GM18519 (cell line): ENCODE measurements at regions not wholly inside any gene's neighbourhood (a gene's known extent, or its start where the extent isn't known, plus 50 kb on each side); places are given as distances from the start of the nearest gene placed in this dataset.

Experiments
- ATAC-seq: cut with Tn5 transposase; IDR thresholded peaks from one replicate; pipeline ENCODE4 v1.9.1; 2021; ENCODE audit warnings: mild to moderate bottlenecking, moderate library complexity; ENCODE audit not compliant: unreplicated experiment, low FRiP score

DNA sequence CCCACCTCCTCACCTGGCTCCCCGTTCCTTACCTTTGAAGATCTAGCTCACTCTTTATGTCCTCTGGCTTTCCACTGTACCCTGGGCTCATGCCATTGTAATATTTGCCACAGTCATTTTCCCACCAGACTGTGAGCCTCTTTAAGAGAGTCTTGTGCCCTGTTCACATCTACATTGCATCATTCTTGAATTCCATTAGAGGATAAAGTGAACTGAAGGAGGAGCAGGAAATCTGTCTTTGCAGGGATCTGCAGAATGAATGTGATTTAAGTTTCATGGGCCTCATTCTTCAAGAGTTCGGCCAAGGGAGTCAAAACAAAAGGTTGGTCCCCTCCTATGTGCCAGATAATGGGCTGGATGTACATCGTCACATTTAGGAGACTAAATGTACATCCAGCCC, 272.6 kb upstream of the CITED2 start:
- ATAC-seq = no peak

GRCh38 chr6:139644821-139645220, 270.4 kb upstream of the CITED2 start:
- ATAC-seq = no peak

GRCh38 chr6:139643986-139644385, 269.5 kb upstream of the CITED2 start:
- no peak for ATAC-seq

- ATAC-seq = no peak
These were observed 267.9 kb upstream of the CITED2 start for GRCh38 chr6:139642346-139642745.

- ATAC-seq = no peak
These were observed 266.9 kb upstream of the CITED2 start for GRCh38 chr6:139641376-139641775.

GRCh38 chr6:139640921-139641320, 266.5 kb upstream of the CITED2 start:
- no peak for ATAC-seq

DNA sequence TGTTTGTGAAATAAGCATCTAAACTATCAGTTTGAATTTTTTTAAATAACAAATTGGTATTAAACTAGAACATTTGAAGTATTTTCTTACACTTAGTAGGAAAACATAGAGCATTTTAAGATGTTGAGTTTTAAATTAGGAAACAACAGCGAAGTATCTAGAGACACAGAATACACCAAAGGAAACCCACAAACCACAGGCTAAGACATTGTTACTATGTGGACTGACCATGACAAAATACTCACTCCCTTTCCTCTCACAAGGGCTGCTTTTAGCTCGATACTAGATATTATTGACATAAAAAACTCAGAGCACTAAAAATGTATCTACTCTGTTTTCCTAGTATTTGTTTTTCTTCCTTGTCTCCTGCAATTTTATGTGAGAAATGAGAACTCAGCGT, 266.0 kb upstream of the CITED2 start:
- peak; percentile 95 for ATAC-seq

DNA sequence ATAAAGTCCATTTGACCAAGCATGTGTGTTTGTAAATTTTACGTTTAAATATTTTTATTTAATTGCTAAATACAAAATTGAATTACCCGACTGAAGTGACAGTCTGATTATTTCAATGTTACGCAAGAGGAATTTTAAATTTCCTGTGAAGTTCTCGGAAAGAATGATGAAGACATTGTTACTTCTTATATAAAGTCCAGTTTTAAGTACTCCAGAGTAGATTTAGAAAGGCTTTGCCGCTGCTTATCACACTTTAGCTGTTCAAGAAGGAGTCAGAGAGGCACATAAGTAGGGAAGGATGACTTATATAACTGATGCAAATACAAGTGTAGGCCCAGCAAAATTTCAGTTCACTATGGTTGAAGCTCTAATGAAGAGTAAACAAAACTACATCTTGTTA, 265.1 kb upstream of the CITED2 start:
- ATAC-seq = no peak

DNA sequence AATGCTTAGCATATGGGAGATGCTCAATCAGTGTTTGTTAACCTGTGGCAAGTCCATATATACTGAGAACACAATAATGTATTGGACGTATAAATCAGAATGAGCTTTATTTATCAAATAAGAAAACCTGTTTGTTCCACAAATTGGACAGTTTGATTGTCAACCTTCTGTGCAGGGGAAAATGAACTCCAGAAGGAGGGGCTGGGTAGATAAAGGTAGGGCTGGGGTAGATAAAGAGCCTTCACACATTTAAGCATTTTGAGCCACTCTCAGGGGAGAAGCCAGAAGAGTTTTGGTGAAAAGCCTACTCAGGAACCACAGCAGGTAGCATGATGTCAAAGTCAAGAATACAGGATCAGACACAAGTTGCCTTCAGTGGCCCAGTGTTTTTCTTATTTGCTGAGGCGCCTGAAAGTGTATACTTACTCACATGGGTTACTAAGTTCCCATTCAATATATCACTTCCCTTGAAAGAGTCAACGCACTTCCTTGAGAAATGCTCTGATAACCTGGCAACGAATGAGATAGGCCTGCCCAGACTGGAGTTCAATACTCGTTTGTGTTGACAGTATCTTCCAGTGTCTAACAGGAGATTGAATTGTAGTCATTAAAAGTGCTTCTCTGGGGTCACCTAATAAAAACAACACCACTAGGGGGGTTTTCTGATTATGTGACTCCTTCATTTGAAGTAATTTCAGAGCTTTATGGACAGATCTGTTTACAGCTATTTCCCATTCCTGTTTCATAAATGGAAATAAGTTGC, 263.9 kb upstream of the CITED2 start:
- no peak for ATAC-seq

DNA sequence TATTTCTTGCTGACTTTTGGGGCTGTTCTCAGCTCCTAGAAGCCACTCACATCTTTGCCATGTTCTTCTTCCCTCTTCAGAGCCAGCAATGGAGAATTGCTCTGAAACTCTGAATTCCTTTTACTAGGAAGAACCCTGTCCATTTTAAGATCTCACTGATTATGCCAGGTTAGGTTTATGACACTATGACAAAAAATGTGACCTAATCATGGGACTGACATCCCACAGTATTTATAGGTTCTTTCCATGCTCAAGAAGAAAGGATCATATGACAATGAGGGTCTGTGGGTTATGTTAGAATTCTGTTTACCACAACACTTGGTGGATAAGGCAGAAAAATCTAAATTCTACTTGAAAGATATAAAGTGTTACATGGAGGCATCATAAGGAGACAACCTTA, 263.3 kb upstream of the CITED2 start:
- no peak for ATAC-seq

DNA sequence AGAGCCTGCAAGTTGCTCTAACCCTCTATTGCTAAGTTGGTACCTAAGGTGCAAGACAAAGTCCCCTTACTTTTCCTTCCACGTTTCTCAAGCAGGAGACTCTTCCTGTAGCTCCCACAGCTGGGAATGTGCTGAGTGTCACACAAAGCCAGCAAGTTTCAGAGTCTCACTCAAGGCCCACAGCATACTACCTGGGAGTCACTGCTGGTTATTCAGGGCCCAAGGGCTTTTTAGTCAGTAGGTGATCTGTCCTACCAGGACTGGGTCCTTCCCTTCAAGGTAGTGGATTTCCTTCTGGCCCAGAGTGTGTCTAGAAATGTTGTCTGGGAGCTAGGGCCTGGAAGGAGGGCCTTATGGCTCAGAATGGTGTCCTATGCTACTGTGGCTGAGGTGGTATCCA, 261.9 kb upstream of the CITED2 start:
- no peak for ATAC-seq

GRCh38 chr6:139635401-139636130, 261.1 kb upstream of the CITED2 start:
- ATAC-seq = no peak

DNA sequence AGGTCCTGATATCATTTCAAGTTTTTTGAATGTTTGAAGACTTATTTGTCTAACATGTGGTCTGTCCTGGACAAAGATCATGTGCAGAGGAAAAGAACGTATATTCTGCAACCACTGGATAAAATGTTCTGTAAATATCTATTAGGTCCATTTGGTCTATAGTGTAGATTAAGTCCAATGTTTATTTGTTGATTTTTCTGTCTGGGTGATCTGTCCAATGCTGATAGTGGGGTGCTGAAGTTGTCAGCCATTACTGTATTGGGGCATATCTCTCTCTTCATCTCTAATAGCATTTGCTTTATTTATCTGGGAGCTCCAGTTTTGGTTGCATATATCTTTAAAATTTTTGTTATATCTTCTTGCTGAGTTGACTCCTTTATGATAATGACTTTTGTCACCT, 258.4 kb upstream of the CITED2 start:
- ATAC-seq = no peak

DNA sequence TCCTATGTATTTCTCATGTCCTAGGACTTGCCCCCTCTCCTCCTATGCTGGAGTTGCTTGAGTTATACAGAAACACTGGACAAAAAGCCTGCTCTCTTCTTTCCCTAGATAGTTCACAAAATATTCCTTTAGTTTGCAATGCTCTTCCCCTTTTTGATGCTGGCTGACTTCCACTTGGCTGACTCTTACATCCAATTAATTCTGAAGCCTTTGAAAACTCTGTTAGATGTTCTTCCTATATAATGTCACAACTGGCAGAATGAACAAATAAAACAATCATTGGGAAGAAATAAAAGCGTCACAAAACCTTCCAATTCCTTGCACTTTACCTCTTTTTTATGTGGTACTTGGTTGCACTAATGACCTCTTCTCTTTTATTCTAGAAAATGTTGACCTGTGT, 253.8 kb upstream of the CITED2 start:
- ATAC-seq = no peak

DNA sequence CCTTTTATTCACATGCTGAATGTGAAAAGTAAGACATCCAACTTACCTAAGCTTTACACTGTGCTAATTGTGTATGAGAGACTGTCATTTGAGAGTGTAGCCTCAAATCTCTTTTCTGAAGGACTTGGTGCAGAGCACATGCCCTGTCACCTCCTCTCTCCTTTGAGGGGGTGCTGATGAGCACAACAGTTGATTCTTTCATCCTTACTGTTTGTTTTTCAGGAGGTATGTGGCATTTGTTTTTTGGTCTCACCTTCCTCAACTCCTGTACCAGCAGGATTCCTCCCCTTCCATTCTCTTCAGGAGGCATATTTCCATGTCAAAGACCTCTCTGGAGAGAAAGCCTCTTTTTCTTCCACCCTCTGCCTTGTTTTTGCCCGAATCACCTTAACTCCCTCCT, 252.6 kb upstream of the CITED2 start:
- no peak for ATAC-seq

DNA sequence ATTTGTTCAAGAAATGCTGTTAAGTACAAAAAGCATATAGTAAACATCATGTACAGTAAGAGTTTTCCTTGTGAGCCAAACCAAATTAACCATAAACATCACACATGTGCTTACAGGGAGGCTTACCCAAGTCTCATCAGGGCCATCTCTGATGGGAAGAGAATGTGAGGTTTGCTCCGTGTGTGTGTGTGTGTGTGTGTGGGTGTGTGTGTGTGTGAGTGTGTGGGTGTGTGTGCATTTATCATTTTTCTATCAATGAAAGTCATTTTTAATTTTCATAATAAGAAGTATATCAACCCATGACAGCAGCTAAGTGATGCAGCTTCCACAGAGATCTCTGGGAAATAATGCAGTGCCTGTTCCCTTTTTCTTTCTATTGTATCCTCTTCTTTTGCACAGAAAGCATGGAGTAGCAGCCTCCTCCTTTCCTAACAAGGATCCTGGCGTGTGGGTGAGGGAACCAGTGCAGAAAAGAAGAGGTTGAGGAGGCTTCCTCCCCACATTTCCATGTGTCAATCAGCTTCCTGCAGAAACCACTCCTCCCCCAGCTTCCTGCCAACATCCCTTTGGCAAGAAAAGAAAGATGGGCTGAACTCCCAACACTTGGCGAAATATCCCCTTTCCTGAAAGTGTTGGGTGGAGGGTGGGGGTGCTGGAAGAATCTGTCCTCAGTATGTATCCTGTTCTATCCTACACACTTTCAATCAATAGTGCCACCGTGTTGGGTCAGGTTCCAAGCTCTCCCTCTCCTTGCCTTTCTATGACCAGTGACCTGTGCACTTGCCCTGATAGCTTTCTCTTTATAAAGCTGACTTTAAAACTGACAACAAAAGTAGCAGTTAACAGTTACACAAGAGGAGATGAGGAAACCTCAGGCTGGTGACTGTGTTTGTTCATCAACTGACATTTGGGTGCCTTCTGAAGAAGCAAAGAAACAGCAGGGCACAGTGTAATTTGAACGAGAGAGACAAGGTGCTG, 251.8 kb upstream of the CITED2 start:
- no peak for ATAC-seq

DNA sequence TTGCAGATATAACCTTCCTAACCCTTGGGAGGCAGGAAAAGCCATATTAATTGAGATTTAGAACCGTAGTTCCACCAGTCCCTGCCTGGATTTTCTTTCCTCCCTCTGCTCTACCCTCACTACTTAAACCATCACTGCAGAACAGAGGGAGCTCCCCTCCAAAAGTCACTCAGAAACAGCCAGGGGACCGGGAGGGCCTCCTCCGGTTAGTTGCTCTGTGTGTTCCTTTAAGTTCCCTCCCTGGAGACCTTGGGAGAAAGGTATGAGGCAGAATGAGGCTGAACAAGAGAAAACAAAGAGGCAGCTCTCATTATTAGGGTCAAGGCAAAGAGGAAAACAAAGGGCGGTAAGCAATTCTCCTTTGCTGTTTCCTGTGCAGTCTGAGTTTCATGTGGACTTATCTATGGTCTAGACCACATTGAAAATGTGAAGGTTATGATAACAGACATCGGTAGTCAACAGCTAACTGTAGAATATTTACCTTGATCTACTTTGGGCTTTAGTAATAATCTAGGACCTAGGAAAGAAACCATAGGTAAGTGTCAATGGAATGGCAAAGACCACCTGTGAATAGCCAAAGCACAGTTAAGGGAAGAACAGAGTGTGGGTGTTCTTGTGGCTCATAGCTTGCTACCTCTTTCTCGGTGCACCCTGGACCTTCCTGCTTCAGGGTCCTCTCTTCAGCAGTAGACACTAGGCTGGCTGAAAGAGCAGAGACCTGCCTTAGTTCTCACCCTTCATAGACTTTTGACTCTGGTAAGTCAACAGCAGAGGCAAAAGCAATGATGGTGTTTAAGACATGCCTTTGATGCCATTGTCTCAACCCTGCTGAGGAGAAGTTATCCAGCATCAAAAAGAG, 250.9 kb upstream of the CITED2 start:
- ATAC-seq = no peak

- no peak for ATAC-seq
These were observed 248.9 kb upstream of the CITED2 start for GRCh38 chr6:139623372-139623771.

GRCh38 chr6:139613496-139613895, 239.0 kb upstream of the CITED2 start:
- no peak for ATAC-seq

- no peak for ATAC-seq
These were observed 237.7 kb upstream of the CITED2 start for GRCh38 chr6:139612135-139612465.
